Ascending aorta (tissue), 2 donors: ENCODE measurements at regions not wholly inside any gene's neighbourhood (a gene's known extent, or its start where the extent isn't known, plus 50 kb on each side); places are given as distances from the start of the nearest gene placed in this dataset.

Source experiments
- DNase-seq, 2 donors: peaks; one replicate each; pipeline ENCODE4 v3.0.0-alpha.2; 2019; ENCODE audit warnings: low spot score in 2 of 2
- H3K27ac ChIP-seq, 2 donors: fragments of 200-600 bp; sonication (generic); one replicate each; pipeline ENCODE4 v1.5.1; 2016 to 2017; ENCODE audit warnings: mild to moderate bottlenecking in 1 of 2
- H3K27me3 ChIP-seq: fragments of 200-600 bp; sonication (generic); one replicate; pipeline ENCODE4 v1.5.1; 2017
- H3K36me3 ChIP-seq, 2 donors: fragments of 200-600 bp; sonication (generic); one replicate each; pipeline ENCODE4 v1.5.1; 2016
- H3K4me1 ChIP-seq, 2 donors: fragments of 200-600 bp; sonication (generic); one replicate each; pipeline ENCODE4 v1.5.1; 2016 to 2017; ENCODE audit warnings: mild to moderate bottlenecking in 1 of 2
- H3K4me3 ChIP-seq, 2 donors: fragments of 200-600 bp; sonication (generic); one replicate each; pipeline ENCODE4 v1.5.1; 2016 to 2017; ENCODE audit warnings: mild to moderate bottlenecking in 1 of 2
- H3K9me3 ChIP-seq, 2 donors: fragments of 200-600 bp; sonication (generic); one replicate each; pipeline ENCODE4 v1.5.1; 2016
- CTCF ChIP-seq, 3 experiments: fragments of 200-600 bp in 2 of 3; fragments of 450-650 bp in 1 of 3; sonication (generic) in 2 of 3; IDR thresholded peaks; one replicate each; pipeline ENCODE4 v1.5.1; 2016 to 2019; ENCODE audit warnings: antibody characterized with exemption in 3 of 3, mild to moderate bottlenecking in 1 of 3, moderate library complexity in 1 of 3
- intact Hi-C: fragments of 100-400 bp; cut with DNase I; formaldehyde crosslinking; loops from one replicate; pipeline ENCODE4 v1.15.1; 2023

GRCh38 chr2:126784045-126784444, 114.6 kb upstream of the TEX51 start:
- no peaks in the 10 kb centered on the region for H3K27me3 ChIP-seq

DNA sequence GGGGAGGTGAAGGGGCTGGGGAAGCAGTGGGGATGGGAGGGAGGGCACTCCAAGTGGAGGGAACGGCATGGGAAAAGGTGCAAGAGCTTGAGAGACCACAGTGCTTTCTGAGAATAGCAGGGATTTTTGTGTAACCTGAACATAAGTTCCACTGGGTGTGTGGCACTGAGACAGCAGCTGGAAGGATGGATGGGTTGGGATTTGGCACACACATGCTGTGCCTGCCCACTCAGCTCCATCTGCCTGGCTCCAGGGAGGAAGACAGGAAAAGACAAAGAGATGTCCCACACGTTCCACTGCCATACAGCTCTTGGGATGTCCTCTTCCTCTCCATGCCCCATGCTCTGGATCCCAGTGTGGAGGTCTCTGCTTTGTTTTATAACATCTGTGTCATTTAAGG, 114.1 kb upstream of the TEX51 start:
- TF ChIP-seq CTCF (IDR thresholded peaks at IDR 0.05): no peak
- Histone ChIP-seq H3K4me3 (no peak overlapping the region), H3K27me3 (no peaks in the 10 kb centered on the region), H3K27ac (no peak overlapping the region), H3K4me1 (no peaks in the 10 kb centered on the region), H3K9me3 (no peaks in the 10 kb centered on the region), H3K36me3 (no peaks in the 10 kb centered on the region)
- intact Hi-C loops: no loop called here
- DNase-seq: no peak

More at GRCh38 chr2:126784045-126784444, 114.6 kb upstream of the TEX51 start:
- Histone ChIP-seq H3K4me3 (no peak overlapping the region), H3K27ac (no peak overlapping the region), H3K9me3 (no peaks in the 10 kb centered on the region), H3K36me3 (no peaks in the 10 kb centered on the region), H3K4me1 (no peaks in the 10 kb centered on the region)
- TF ChIP-seq CTCF (IDR thresholded peaks at IDR 0.05): no peak
- no peak for DNase-seq
- intact Hi-C loops: no loop called here

DNA sequence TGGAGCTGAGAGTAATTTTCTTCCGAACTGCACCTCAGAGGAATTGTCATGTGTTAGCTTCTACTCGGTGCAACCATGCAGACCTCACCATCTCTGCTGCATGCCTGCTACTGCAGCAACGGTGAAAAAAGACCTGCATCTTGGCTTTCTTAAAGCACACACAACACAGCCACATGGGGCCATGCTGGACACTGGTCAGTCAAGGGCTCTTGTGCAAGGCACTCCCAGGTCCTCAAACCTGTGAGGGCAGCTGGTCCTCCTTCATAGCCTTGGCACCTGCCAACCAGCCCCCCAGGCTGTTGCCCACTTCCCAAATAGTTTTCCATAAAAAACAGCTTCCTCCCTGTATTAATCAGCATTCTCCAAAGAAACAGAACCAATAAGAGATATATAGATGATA, 113.5 kb upstream of the TEX51 start:
- intact Hi-C loops: no loop called here
- Histone ChIP-seq H3K27ac (no peak overlapping the region), H3K36me3 (no peaks in the 10 kb centered on the region), H3K4me3 (no peak overlapping the region), H3K4me1 (no peaks in the 10 kb centered on the region), H3K27me3 (no peaks in the 10 kb centered on the region), H3K9me3 (no peaks in the 10 kb centered on the region)
- no peak for DNase-seq
- TF ChIP-seq CTCF (IDR thresholded peaks at IDR 0.05): no peak

GRCh38 chr2:126785862-126786261, 112.8 kb upstream of the TEX51 start:
- Histone ChIP-seq H3K4me3 (no peak overlapping the region), H3K4me1 (no peaks in the 10 kb centered on the region), H3K36me3 (no peaks in the 10 kb centered on the region), H3K27ac (no peak overlapping the region), H3K27me3 (no peaks in the 10 kb centered on the region), H3K9me3 (no peaks in the 10 kb centered on the region)
- intact Hi-C loops: no loop called here
- peak in 1 of 2 donors; percentile 11 for DNase-seq
- TF ChIP-seq CTCF (IDR thresholded peaks at IDR 0.05): no peak

DNA sequence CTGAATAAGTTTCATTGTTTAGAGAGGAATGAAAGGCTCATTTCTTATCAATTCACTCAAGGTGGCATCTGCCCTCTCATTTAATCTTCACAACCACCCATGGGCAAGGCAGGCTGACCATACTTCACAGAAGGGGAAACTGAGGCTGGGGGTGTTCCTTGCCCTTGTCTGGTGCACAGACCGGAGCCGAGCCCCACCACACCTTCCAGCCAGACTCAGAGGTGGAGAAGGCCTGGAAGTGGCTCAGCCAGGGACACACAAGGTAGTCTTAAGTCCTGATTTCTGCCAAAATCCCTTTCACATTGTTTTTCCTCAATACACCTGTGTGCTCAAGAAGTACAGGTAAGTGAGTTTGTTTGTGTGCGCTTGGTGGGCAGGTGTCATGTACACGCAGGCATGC, 111.9 kb upstream of the TEX51 start:
- H3K4me1 ChIP-seq: no peaks in the 10 kb centered on the region
- intact Hi-C loops: no loop called here
- DNase-seq: no peak
- no peak overlapping the region for H3K4me3 ChIP-seq
- H3K27me3 ChIP-seq: no peaks in the 10 kb centered on the region
- no peaks in the 10 kb centered on the region for H3K9me3 ChIP-seq
- no peak for TF ChIP-seq CTCF (IDR thresholded peaks at IDR 0.05)
- H3K27ac ChIP-seq: no peak overlapping the region
- no peaks in the 10 kb centered on the region for H3K36me3 ChIP-seq

GRCh38 chr2:126787289-126787688, 111.4 kb upstream of the TEX51 start:
- H3K9me3 ChIP-seq: no peaks in the 10 kb centered on the region
- DNase-seq: no peak
- no peak overlapping the region for H3K27ac ChIP-seq
- no peak overlapping the region for H3K4me3 ChIP-seq
- H3K36me3 ChIP-seq: no peaks in the 10 kb centered on the region
- H3K4me1 ChIP-seq: no peaks in the 10 kb centered on the region
- no peaks in the 10 kb centered on the region for H3K27me3 ChIP-seq
- no peak for TF ChIP-seq CTCF (IDR thresholded peaks at IDR 0.05)
- intact Hi-C loops: no loop called here
